ENCODE measurements at regions not wholly inside any gene's neighbourhood (a gene's known extent, or its start where the extent isn't known, plus 50 kb on each side); places are given as distances from the start of the nearest gene placed in this dataset.
"Not testable (repeated sequence)": the region's sequence is repeated elsewhere in the genome, so short reads cannot be mapped to it uniquely, and the experiment has no call there.

GRCh38 chr21:8757399-8758093 lies 1763.8 kb upstream of the TPTE start:
- not testable (repeated sequence) for H2AFZ ChIP-seq; H3K36me3 ChIP-seq (ENCODE audit: insufficient read depth); H3K4me2 ChIP-seq; H3K27me3 ChIP-seq (ENCODE audit: insufficient read depth); ATAC-seq; H4K20me1 ChIP-seq (replicated peaks; ENCODE audit: insufficient read depth); H3F3A ChIP-seq (replicated peaks; ENCODE audit: low read depth); DNase-seq (ENCODE audit: low spot score); H3K9me2 ChIP-seq (ENCODE audit: insufficient read depth); H3K27ac ChIP-seq (ENCODE audit: low read depth); H3K27me3 Mint-ChIP-seq (ENCODE audit: insufficient read depth, low read depth, poor library complexity); H3K27ac Mint-ChIP-seq; H3K4me3 ChIP-seq; H3K4me1 Mint-ChIP-seq; H3K4me3 Mint-ChIP-seq; H3K4me1 ChIP-seq (ENCODE audit: insufficient read depth); H3K79me2 ChIP-seq (replicated peaks; ENCODE audit: insufficient read depth)
- Mint-ChIP-seq H3K36me3 (ENCODE audit: low read depth) (peaks cover 31% of the 10 kb centered on the region), H3K9me3 (peaks cover 58% of the 10 kb centered on the region)

GRCh38 chr21:8758921-8759367 lies 1762.4 kb upstream of the TPTE start:
- H3K27ac Mint-ChIP-seq; H3K4me2 ChIP-seq; H3F3A ChIP-seq (replicated peaks; ENCODE audit: low read depth); H3K4me1 Mint-ChIP-seq; H3K27me3 Mint-ChIP-seq (ENCODE audit: insufficient read depth, low read depth, poor library complexity); H3K9me2 ChIP-seq (ENCODE audit: insufficient read depth); H3K36me3 ChIP-seq (ENCODE audit: insufficient read depth); H2AFZ ChIP-seq; H3K27me3 ChIP-seq (ENCODE audit: insufficient read depth); H3K79me2 ChIP-seq (replicated peaks; ENCODE audit: insufficient read depth); ATAC-seq; H3K4me3 ChIP-seq; H3K4me3 Mint-ChIP-seq; H4K20me1 ChIP-seq (replicated peaks; ENCODE audit: insufficient read depth); H3K27ac ChIP-seq (ENCODE audit: low read depth); H3K4me1 ChIP-seq (ENCODE audit: insufficient read depth); DNase-seq (ENCODE audit: low spot score): not testable (repeated sequence)
- H3K36me3 Mint-ChIP-seq (ENCODE audit: low read depth), result peaks cover 34% of the 10 kb centered on the region
- peaks cover 72% of the 10 kb centered on the region for H3K9me3 Mint-ChIP-seq

GRCh38 chr21:8762241-8762640 lies 1759.1 kb upstream of the TPTE start:
- not testable (repeated sequence) for H3F3A ChIP-seq (replicated peaks; ENCODE audit: low read depth); H4K20me1 ChIP-seq (replicated peaks; ENCODE audit: insufficient read depth)
- H3K9me3 Mint-ChIP-seq, result peaks cover 88% of the 10 kb centered on the region

GRCh38 chr21:8764416-8764815 lies 1757.0 kb upstream of the TPTE start:
- not testable (repeated sequence) for H3K4me1 Mint-ChIP-seq; H4K20me1 ChIP-seq (replicated peaks; ENCODE audit: insufficient read depth); H3F3A ChIP-seq (replicated peaks; ENCODE audit: low read depth); ATAC-seq; H3K36me3 ChIP-seq (ENCODE audit: insufficient read depth); H3K79me2 ChIP-seq (replicated peaks; ENCODE audit: insufficient read depth); H3K27me3 Mint-ChIP-seq (ENCODE audit: insufficient read depth, low read depth, poor library complexity); H3K27me3 ChIP-seq (ENCODE audit: insufficient read depth); H3K4me1 ChIP-seq (ENCODE audit: insufficient read depth); H3K27ac Mint-ChIP-seq; DNase-seq (ENCODE audit: low spot score); H3K4me3 ChIP-seq; H3K4me3 Mint-ChIP-seq; H2AFZ ChIP-seq; H3K9me2 ChIP-seq (ENCODE audit: insufficient read depth); H3K4me2 ChIP-seq; H3K27ac ChIP-seq (ENCODE audit: low read depth)
- H3K9me3 Mint-ChIP-seq, result peaks cover 74% of the 10 kb centered on the region
- peaks cover 27% of the 10 kb centered on the region for H3K36me3 Mint-ChIP-seq (ENCODE audit: low read depth)

More at GRCh38 chr21:8762241-8762640, 1759.1 kb upstream of the TPTE start:
- H3K4me3 ChIP-seq; H3K27me3 Mint-ChIP-seq (ENCODE audit: insufficient read depth, low read depth, poor library complexity); H3K4me1 Mint-ChIP-seq; H3K36me3 ChIP-seq (ENCODE audit: insufficient read depth); H3K4me1 ChIP-seq (ENCODE audit: insufficient read depth); H3K27ac ChIP-seq (ENCODE audit: low read depth); DNase-seq (ENCODE audit: low spot score); H3K27me3 ChIP-seq (ENCODE audit: insufficient read depth); H3K4me3 Mint-ChIP-seq; ATAC-seq; H3K9me2 ChIP-seq (ENCODE audit: insufficient read depth); H3K27ac Mint-ChIP-seq; H3K4me2 ChIP-seq; H3K79me2 ChIP-seq (replicated peaks; ENCODE audit: insufficient read depth); H2AFZ ChIP-seq: not testable (repeated sequence)
- H3K36me3 Mint-ChIP-seq (ENCODE audit: low read depth), result peaks cover 41% of the 10 kb centered on the region

GRCh38 chr21:8766142-8766541 lies 1755.2 kb upstream of the TPTE start:
- not testable (repeated sequence) for H3K4me3 Mint-ChIP-seq; H3K4me3 ChIP-seq; DNase-seq (ENCODE audit: low spot score); H3K27ac Mint-ChIP-seq; ATAC-seq; H3K4me1 ChIP-seq (ENCODE audit: insufficient read depth); H3K27ac ChIP-seq (ENCODE audit: low read depth); H3K9me2 ChIP-seq (ENCODE audit: insufficient read depth); H3K79me2 ChIP-seq (replicated peaks; ENCODE audit: insufficient read depth); H3K4me2 ChIP-seq; H3K27me3 ChIP-seq (ENCODE audit: insufficient read depth); H3K4me1 Mint-ChIP-seq; H3K36me3 ChIP-seq (ENCODE audit: insufficient read depth); H3K27me3 Mint-ChIP-seq (ENCODE audit: insufficient read depth, low read depth, poor library complexity); H4K20me1 ChIP-seq (replicated peaks; ENCODE audit: insufficient read depth); H3F3A ChIP-seq (replicated peaks; ENCODE audit: low read depth); H2AFZ ChIP-seq
- Mint-ChIP-seq H3K9me3 (peaks cover 71% of the 10 kb centered on the region), H3K36me3 (ENCODE audit: low read depth) (peaks cover 24% of the 10 kb centered on the region)

GRCh38 chr21:8772910-8773514 lies 1748.4 kb upstream of the TPTE start:
- Mint-ChIP-seq H3K36me3 (ENCODE audit: low read depth) (peaks cover 15% of the 10 kb centered on the region), H3K9me3 (peaks cover 61% of the 10 kb centered on the region)
- H3K36me3 ChIP-seq (ENCODE audit: insufficient read depth); H3K27ac ChIP-seq (ENCODE audit: low read depth); H3K4me3 ChIP-seq; H3K4me1 Mint-ChIP-seq; H3K9me2 ChIP-seq (ENCODE audit: insufficient read depth); H3F3A ChIP-seq (replicated peaks; ENCODE audit: low read depth); ATAC-seq; H3K4me3 Mint-ChIP-seq; H3K4me1 ChIP-seq (ENCODE audit: insufficient read depth); H4K20me1 ChIP-seq (replicated peaks; ENCODE audit: insufficient read depth); H2AFZ ChIP-seq; H3K27me3 Mint-ChIP-seq (ENCODE audit: insufficient read depth, low read depth, poor library complexity); H3K27me3 ChIP-seq (ENCODE audit: insufficient read depth); H3K4me2 ChIP-seq; DNase-seq (ENCODE audit: low spot score); H3K27ac Mint-ChIP-seq; H3K79me2 ChIP-seq (replicated peaks; ENCODE audit: insufficient read depth): not testable (repeated sequence)
